HG02610 (cell line): ENCODE measurements at regions not wholly inside any gene's neighbourhood (a gene's known extent, or its start where the extent isn't known, plus 50 kb on each side); places are given as distances from the start of the nearest gene placed in this dataset.
"Not testable (repeated sequence)": the region's sequence is repeated elsewhere in the genome, so short reads cannot be mapped to it uniquely, and the experiment has no call there.

Experiments used
- ATAC-seq: cut with Tn5 transposase; IDR thresholded peaks from one replicate; pipeline ENCODE4 v1.9.1; 2021; ENCODE audit warnings: mild to moderate bottlenecking, moderate library complexity; ENCODE audit not compliant: unreplicated experiment

GRCh38 chr2:147170932-147171331 is 673.9 kb upstream of the ACVR2A start:
- no peak for ATAC-seq

GRCh38 chr2:147165697-147166382 is 679.0 kb upstream of the ACVR2A start:
- no peak for ATAC-seq

DNA sequence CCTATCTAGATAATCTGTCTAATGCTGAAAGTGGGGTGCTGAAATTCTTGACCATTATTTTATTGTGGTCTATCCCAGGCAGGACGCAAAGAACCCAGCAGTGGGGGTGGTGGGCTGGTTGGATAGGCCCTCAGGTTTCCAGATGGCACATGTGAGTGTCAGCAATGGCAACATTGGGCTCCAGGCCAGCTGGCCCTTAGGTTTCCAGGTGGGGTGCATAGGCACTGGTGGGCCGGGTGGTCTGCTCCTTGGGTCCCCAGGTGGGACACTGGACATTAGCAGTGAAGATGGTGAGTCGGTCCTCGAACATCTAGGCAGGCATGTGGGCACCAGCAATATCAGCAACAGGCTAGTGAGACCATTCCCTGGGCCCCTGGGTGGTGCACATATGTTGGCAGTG is 680.3 kb upstream of the ACVR2A start:
- ATAC-seq, result no peak

DNA sequence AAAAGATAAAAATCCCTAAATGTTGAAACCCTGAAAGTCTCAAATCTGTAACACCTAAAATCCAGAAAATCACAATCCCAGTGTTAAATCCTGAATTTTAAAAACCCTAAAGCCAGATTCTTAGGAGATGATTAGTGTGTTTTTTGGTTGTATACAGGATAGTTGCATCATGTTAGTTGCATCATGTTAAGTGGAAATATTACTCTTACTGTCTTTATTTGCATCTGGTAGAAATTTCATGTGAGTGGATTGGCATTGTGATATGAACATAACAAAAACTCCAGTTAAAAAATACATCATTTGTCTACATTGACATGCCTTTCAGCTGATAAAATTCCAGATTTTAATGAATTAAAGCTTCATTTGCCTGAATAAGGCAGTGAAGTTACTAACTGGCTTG is 683.1 kb upstream of the ACVR2A start:
- no peak for ATAC-seq

GRCh38 chr2:147156970-147157369 is 687.9 kb upstream of the ACVR2A start:
- ATAC-seq, result no peak

- ATAC-seq, result no peak
These were observed 694.6 kb upstream of the ACVR2A start for GRCh38 chr2:147150241-147150635.

GRCh38 chr2:147149575-147150240 is 695.1 kb upstream of the ACVR2A start:
- no peak for ATAC-seq

DNA sequence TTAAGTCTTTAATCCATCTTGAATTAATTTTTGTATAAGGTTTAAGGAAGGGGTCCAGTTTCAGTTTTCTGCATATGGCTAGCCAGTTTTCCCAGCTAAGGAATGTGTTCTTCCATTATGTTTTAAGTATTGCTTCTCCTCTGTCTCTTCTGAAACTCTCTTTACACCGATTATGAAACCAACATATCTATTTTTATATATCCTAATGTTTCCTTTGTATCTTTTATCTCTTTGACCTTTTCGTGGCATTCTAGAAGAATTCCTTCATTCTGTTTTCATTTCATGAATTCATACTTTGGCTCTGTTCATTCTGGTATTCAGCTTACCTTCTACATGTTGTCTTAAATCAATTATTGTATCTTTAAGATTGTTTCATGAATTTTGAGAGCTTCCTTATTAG is 697.0 kb upstream of the ACVR2A start:
- no peak for ATAC-seq

GRCh38 chr2:147141930-147142329 is 702.9 kb upstream of the ACVR2A start:
- ATAC-seq, result no peak

GRCh38 chr2:147139732-147140131 is 705.1 kb upstream of the ACVR2A start:
- not testable (repeated sequence) for ATAC-seq

GRCh38 chr2:147137711-147138110 is 707.1 kb upstream of the ACVR2A start:
- no peak for ATAC-seq

DNA sequence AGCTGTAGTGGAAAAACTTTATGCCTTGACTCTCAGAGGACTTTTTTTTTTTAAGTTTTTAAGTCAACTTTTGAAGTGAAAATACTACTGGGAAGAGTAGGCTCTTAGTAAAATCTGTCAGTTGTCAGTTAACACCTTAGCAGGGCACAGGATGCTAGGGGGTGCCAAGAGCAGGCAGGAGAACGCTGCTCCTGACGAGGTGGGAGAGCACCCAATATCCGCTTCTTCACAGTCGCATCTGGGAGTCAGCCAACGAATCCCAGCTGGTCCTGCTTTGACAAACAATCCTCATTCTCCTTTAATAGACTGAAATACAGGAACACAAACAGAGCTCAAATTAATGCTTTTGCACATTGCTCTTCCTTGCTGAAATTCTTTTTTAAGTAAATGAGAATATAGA is 709.5 kb upstream of the ACVR2A start:
- ATAC-seq, result no peak

- ATAC-seq, result no peak
These were observed 711.4 kb upstream of the ACVR2A start for GRCh38 chr2:147133286-147133908.

DNA sequence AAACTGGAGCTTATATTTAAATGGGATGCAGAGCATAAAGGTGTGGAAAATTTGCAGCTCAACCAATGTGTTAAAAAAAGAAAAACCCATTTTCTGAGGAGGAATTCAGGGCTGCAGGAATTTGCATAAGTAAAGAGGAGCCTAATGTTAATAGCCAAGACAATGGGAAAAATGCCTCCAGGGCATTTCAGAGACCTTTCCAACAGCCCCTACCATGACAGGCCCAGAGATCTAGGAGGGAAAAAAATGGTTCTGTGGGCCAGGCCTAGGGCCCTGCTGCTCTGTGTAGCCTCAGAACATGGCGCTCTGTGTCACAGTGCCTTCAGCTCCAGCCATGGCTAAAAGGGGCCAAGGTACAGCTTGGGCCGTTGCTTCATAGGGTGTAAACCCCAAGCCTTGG is 719.7 kb upstream of the ACVR2A start:
- no peak for ATAC-seq

GRCh38 chr2:147122944-147123343 is 721.9 kb upstream of the ACVR2A start:
- no peak for ATAC-seq

GRCh38 chr2:147110962-147111361 is 733.9 kb upstream of the ACVR2A start:
- no peak for ATAC-seq

DNA sequence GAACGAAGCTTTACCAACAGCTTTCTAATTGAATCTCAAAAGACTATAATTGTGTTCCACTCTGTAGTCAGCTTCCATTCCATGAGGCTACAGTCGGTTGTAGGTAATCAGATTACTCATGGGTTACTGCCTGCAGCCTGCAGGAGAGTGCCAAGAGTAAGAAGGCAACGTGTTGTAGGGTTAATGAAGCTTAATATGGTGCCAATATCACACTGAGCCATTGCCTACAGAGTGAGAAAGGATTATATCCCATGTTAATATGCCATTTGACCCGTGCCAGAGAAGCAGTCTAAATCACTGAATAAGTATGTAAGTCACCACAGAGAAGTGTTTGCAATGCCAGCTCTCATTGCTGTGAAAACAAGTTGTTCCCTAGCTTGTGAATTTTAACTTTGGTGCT is 734.5 kb upstream of the ACVR2A start:
- ATAC-seq, result no peak

DNA sequence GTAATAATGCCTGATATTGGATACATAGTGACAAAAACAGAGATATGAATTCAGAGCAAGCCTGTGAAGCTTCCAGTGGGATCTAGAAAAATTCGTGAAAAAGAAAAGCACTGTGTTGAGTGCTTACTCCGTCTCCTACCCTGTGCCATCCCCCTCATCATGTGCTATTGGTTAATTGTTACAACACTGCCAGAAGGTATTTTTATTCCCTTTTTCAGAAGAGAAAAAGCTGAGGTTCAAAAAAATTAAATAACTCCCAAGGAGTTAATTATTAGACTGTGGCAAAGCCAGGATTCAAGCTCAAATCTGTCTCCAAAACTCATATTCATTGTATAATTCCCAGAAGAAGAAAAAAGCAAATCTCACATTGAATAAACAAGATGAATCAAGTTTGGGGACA is 735.5 kb upstream of the ACVR2A start:
- ATAC-seq, result no peak

DNA sequence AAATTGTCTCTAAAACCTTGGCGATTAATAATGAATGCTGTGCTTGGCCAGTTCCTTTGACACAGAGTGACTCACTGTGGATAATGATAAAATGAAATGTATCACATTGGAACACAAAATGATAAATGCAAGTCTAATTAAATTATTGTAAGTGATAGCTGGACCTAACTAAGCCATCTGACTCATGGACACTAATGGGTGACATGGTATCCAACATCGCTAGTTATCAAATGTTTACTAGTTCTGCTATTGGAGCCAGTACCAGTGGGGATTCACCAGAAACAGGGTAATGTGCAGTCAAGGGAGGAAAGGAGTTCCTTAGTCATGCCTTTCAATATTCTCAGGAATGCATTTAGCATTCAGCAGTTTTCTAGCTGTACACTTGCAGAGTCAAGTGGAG is 736.3 kb upstream of the ACVR2A start:
- no peak for ATAC-seq

GRCh38 chr2:147101941-147102790 is 742.7 kb upstream of the ACVR2A start:
- no peak for ATAC-seq

GRCh38 chr2:147100406-147101035 is 744.3 kb upstream of the ACVR2A start:
- no peak for ATAC-seq
